ENCODE measurements at regions not wholly inside any gene's neighbourhood (a gene's known extent, or its start where the extent isn't known, plus 50 kb on each side); places are given as distances from the start of the nearest gene placed in this dataset.
"Not testable (repeated sequence)": the region's sequence is repeated elsewhere in the genome, so short reads cannot be mapped to it uniquely, and the experiment has no call there.

- not testable (repeated sequence) for TF ChIP-seq CTCF (optimal IDR thresholded peaks at IDR 0.05 in 1 of 3, IDR thresholded peaks at IDR 0.05 in 1 of 3, conservative IDR thresholded peaks at IDR 0.05 in 1 of 3; ENCODE audit: extremely low read depth in 1 of 3, insufficient read depth in 2 of 3, low read length in 3 of 3); EZH2 (IDR thresholded peaks at IDR 0.05; ENCODE audit: low read length)
Measured at GRCh38 chr1:181246320-181246719, 157.8 kb downstream of the IER5 start.
